Endothelial cell of umbilical vein (primary cell): ENCODE measurements at regions not wholly inside any gene's neighbourhood (a gene's known extent, or its start where the extent isn't known, plus 50 kb on each side); places are given as distances from the start of the nearest gene placed in this dataset.

Experiments
- BruUV-seq: library from RNA; stranded (reverse); fragments of 400-500 nt; replicated peaks from 2 replicates; lab custom pipeline; 2021; lab: Mats Ljungman, UMichigan
- CTCF ChIA-PET: fragments of 300-600, 350-600 bp; sonication (Branson Sonifier 250); formaldehyde crosslinking; loops from one replicate; lab custom pipeline; 2021; ENCODE audit warnings: antibody characterized with exemption, inconsistent platforms; lab: Charles Lee
- POLR2A ChIA-PET: fragments of 300-600, 350-600 bp; sonication (Branson Sonifier 250); formaldehyde crosslinking; loops from one replicate; lab custom pipeline; 2021; ENCODE audit warnings: antibody characterized with exemption, inconsistent platforms; lab: Charles Lee
- DNase-seq: peaks from one replicate; pipeline ENCODE4 v3.0.0-alpha.2; 2011; ENCODE audit warnings: low read depth, low spot score
- FAIRE-seq: peaks from 2 replicates; lab custom pipeline; 2011; peaks lifted over from hg19 to GRCh38; lab: Jason Lieb, UNC
- H2AFZ ChIP-seq: 2 replicates; pipeline ENCODE4 v1.6.0; 2012; ENCODE audit warnings: low read depth, low read length, control low read depth, inconsistent platforms
- H3K27ac ChIP-seq: 2 replicates; pipeline ENCODE4 v1.5.1; 2011; ENCODE audit warnings: low read depth, mild to moderate bottlenecking, control low read depth, low read length, moderate library complexity; ENCODE audit not compliant: insufficient read depth
- H3K27me3 ChIP-seq, 2 experiments: 2 replicates each; pipeline versions ENCODE4 v1.6.0 to v1.6.1; 2011; ENCODE audit warnings: low read length in 2 of 2, mixed read lengths in 1 of 2; ENCODE audit not compliant: control insufficient read depth in 2 of 2, insufficient read depth in 2 of 2
- H3K36me3 ChIP-seq, 2 experiments: 2 replicates in 1 of 2; 3 replicates in 1 of 2; pipeline ENCODE4 v1.5.1; 2011; ENCODE audit warnings: low read length in 2 of 2, mild to moderate bottlenecking in 1 of 2, moderate library complexity in 1 of 2; ENCODE audit not compliant: control insufficient read depth in 2 of 2, insufficient read depth in 2 of 2; ENCODE audit errors: extremely low read depth in 1 of 2
- H3K4me1 ChIP-seq: 3 replicates; pipeline ENCODE4 v1.5.1; 2011; ENCODE audit warnings: mild to moderate bottlenecking, low read length; ENCODE audit not compliant: control insufficient read depth, insufficient read depth; ENCODE audit errors: extremely low read depth
- H3K4me2 ChIP-seq: 2 replicates; pipeline ENCODE4 v1.6.1; 2011; ENCODE audit warnings: low read length, control low read depth, mixed read lengths; ENCODE audit not compliant: insufficient read depth
- H3K4me3 ChIP-seq, 3 experiments: fragments of 200-600 bp in 1 of 3; sonication (generic), shearing (Covaris generic) in 1 of 3; replicated peaks in 1 of 3; 2 replicates each; pipeline ENCODE4 v1.5.1; 2011 to 2016; ENCODE audit warnings: control low read depth in 3 of 3, low read length in 3 of 3, mild to moderate bottlenecking in 2 of 3, inconsistent platforms in 1 of 3, low read depth in 1 of 3, moderate library complexity in 1 of 3; ENCODE audit not compliant: insufficient read depth in 1 of 3
- H3K79me2 ChIP-seq: 2 replicates; pipeline ENCODE4 v1.6.0; 2012; ENCODE audit warnings: low read length, inconsistent platforms; ENCODE audit not compliant: control insufficient read depth, insufficient read depth
- H3K9ac ChIP-seq: replicated peaks from 2 replicates; pipeline ENCODE3; 2011; ENCODE audit warnings: low read length, control low read depth; ENCODE audit not compliant: insufficient read depth; ENCODE audit errors: extremely low read depth
- H3K9me1 ChIP-seq: replicated peaks from 3 replicates; pipeline ENCODE4 v1.6.0; 2011; ENCODE audit warnings: mild to moderate bottlenecking, low read length; ENCODE audit not compliant: control insufficient read depth, insufficient read depth; ENCODE audit errors: extremely low read depth
- H3K9me3 ChIP-seq: replicated peaks from 2 replicates; pipeline ENCODE4 v1.5.1; 2012; ENCODE audit warnings: low read length, inconsistent platforms; ENCODE audit not compliant: control insufficient read depth, insufficient read depth
- H4K20me1 ChIP-seq: replicated peaks from 2 replicates; pipeline ENCODE3; 2011; ENCODE audit warnings: mild to moderate bottlenecking, low read length; ENCODE audit not compliant: control insufficient read depth, insufficient read depth; ENCODE audit errors: extremely low read depth
- CTCF ChIP-seq, 2 donors: IDR thresholded peaks; 1 replicate in 1 of 2; 2 replicates in 1 of 2; pipeline ENCODE4 v1.5.1; 2011; ENCODE audit warnings: low read length in 2 of 2, mild to moderate bottlenecking in 2 of 2, moderate library complexity in 2 of 2, control low read depth in 1 of 2, inconsistent platforms in 1 of 2, low read depth in 1 of 2; ENCODE audit not compliant: insufficient read depth in 1 of 2; ENCODE audit errors: extremely low read depth in 1 of 2
- EZH2 ChIP-seq: IDR thresholded peaks from 2 replicates; pipeline ENCODE4 v1.6.1; 2012; ENCODE audit warnings: borderline replicate concordance, low read depth, mild to moderate bottlenecking, moderate library complexity, low read length, inconsistent platforms; ENCODE audit not compliant: severe bottlenecking
- FOS ChIP-seq: IDR thresholded peaks from 2 replicates; pipeline ENCODE4 v1.6.1; 2011; ENCODE audit warnings: mild to moderate bottlenecking, low read length, moderate library complexity, borderline replicate concordance; ENCODE audit not compliant: insufficient read depth
- GATA2 ChIP-seq: IDR thresholded peaks from 2 replicates; pipeline ENCODE4 v1.7.0; 2011; ENCODE audit warnings: low read depth, mild to moderate bottlenecking, moderate library complexity, mixed read lengths, low read length; ENCODE audit not compliant: insufficient read length, insufficient read depth
- JUN ChIP-seq: IDR thresholded peaks from 2 replicates; pipeline ENCODE4 v1.6.1; 2011; ENCODE audit warnings: borderline replicate concordance, low read depth; ENCODE audit not compliant: insufficient read length, insufficient read depth
- MAX ChIP-seq: IDR thresholded peaks from 2 replicates; pipeline ENCODE4 v1.6.1; 2011; ENCODE audit not compliant: insufficient read depth, insufficient read length
- MYC ChIP-seq: IDR thresholded peaks from one replicate; pipeline ENCODE4 v1.6.1; 2011; ENCODE audit warnings: mild to moderate bottlenecking, low read depth, low read length
- POLR2A ChIP-seq: IDR thresholded peaks from 2 replicates; pipeline ENCODE4 v1.6.1; 2012; ENCODE audit warnings: low read depth, mild to moderate bottlenecking, control low read depth, low read length
- POLR2AphosphoS5 ChIP-seq: IDR thresholded peaks from 2 replicates; pipeline ENCODE4 v1.6.1; 2012; ENCODE audit warnings: low read depth, mild to moderate bottlenecking, control low read depth, low read length, moderate library complexity; ENCODE audit not compliant: insufficient read depth
- dilution Hi-C: fragments of 300-500 bp; cut with MboI; formaldehyde crosslinking; loops from one replicate; pipeline ENCODE4 v1.15.0; 2019; ENCODE audit warnings: low sequenced_read_pairs; ENCODE audit not compliant: extremely low pct_ligation_motif_present
- intact Hi-C: fragments of 100-400 bp; cut with micrococcal nuclease; formaldehyde crosslinking; loops from one replicate; pipeline ENCODE4 v1.10.0; 2022

DNA sequence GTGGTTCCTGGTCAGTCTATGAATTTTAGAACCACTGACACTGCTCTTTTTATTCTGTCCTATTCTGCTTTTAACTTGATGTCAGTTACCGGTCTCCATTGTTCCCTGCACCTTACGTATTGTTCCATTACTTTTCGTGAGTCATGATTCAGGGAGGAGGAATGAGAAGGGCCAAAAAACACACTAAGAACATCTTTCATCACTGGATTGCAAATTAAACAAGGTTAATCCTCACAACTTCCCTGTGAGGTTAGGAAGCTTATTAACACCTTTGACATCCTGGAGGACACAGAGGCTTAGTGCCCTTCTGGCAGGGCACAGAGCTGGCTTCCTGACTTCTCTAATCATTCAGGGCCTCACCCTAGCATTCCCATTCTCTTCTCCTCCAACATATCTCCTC is 227.6 kb upstream of the SATB1 start:
- H3K79me2 ChIP-seq = no peaks in the 10 kb centered on the region
- no peak overlapping the region for H3K4me2 ChIP-seq
- H4K20me1 ChIP-seq = no peaks in the 10 kb centered on the region
- ChIA-PET CTCF (no interaction called here), POLR2A (no interaction called here)
- no peak overlapping the region for H3K27ac ChIP-seq
- no peak overlapping the region for H2AFZ ChIP-seq
- no peaks in the 10 kb centered on the region for H3K27me3 ChIP-seq
- H3K9ac ChIP-seq = no peak overlapping the region
- H3K9me3 ChIP-seq = peaks cover 8% of the 10 kb centered on the region
- no peak overlapping the region for H3K4me3 ChIP-seq
- no peaks in the 10 kb centered on the region for H3K9me1 ChIP-seq
- FAIRE-seq (no peak), DNase-seq (no peak)
- no peaks in the 10 kb centered on the region for H3K36me3 ChIP-seq
- dilution Hi-C loops (no loop called here), intact Hi-C loops (no loop called here)
- no peaks in the 10 kb centered on the region for H3K4me1 ChIP-seq
- BruUV-seq = no TSS peak
- TF ChIP-seq GATA2 (no peak), CTCF (IDR thresholded peaks at IDR 0.05; ENCODE audit: extremely low read depth in 1 of 2, insufficient read depth in 1 of 2, low read depth in 1 of 2, low read length in 2 of 2) (no peak), EZH2 (no peak), FOS (no peak), POLR2A (no peak), MYC (no peak), POLR2AphosphoS5 (no peak), MAX (no peak), JUN (no peak)
